GM12878 (cell line): ENCODE measurements at regions not wholly inside any gene's neighbourhood (a gene's known extent, or its start where the extent isn't known, plus 50 kb on each side); places are given as distances from the start of the nearest gene placed in this dataset.

Source experiments
- ATAC-seq: fragments of 200-7000 bp; cut with Tn5 transposase; 3 replicates; pipeline ENCODE4 v1.9.1; 2020; ENCODE audit warnings: mild to moderate bottlenecking, moderate library complexity
- BruUV-seq: library from RNA; stranded (reverse); fragments of 400-500 nt; replicated peaks from 2 replicates; lab custom pipeline; 2021; lab: Mats Ljungman, UMichigan
- CTCF ChIA-PET: fragments of 300-600 bp; sonication (Branson Sonifier 250); formaldehyde crosslinking; extraction: SDS; loops from one replicate; lab custom pipeline; 2021; ENCODE audit warnings: inconsistent platforms; lab: Yijun Ruan, JAX
- POLR2A ChIA-PET: fragments of 350-600 bp; formaldehyde crosslinking; extraction: SDS; loops from one replicate; lab custom pipeline; 2021; ENCODE audit warnings: inconsistent platforms; lab: Charles Lee
- RAD21 ChIA-PET: fragments of 300-600 bp; sonication (Branson Sonifier 250); formaldehyde crosslinking; loops from one replicate; lab custom pipeline; 2023; ENCODE audit warnings: antibody characterized with exemption; ENCODE audit not compliant: unreplicated experiment; lab: Charles Lee
- SMC1A ChIA-PET: fragments of 300-600 bp; sonication (Branson Sonifier 250); formaldehyde crosslinking; loops from one replicate; lab custom pipeline; 2023; ENCODE audit not compliant: unreplicated experiment, uncharacterized antibody; lab: Charles Lee
- DNase-seq: peaks from one replicate; pipeline ENCODE4 v3.0.0-alpha.2; 2011; ENCODE audit warnings: low read depth, low spot score
- FAIRE-seq: peaks from 3 replicates; lab custom pipeline; 2011; peaks lifted over from hg19 to GRCh38; lab: Jason Lieb, UNC
- H2AFZ ChIP-seq: 2 replicates; pipeline ENCODE4 v1.6.0; 2011; ENCODE audit warnings: low read depth, low read length, control low read depth; ENCODE audit not compliant: control insufficient read depth
- H3K27ac ChIP-seq: 2 replicates; pipeline ENCODE4 v1.5.1; 2011; ENCODE audit warnings: control low read depth; ENCODE audit not compliant: control insufficient read depth, insufficient read depth
- H3K27me3 ChIP-seq, 2 experiments: replicated peaks in 1 of 2; 2 replicates each; pipeline versions ENCODE4 v1.6.0 to v1.6.1; 2011; ENCODE audit warnings: low read length in 1 of 2; ENCODE audit not compliant: control insufficient read depth in 2 of 2, insufficient read depth in 2 of 2
- H3K36me3 ChIP-seq, 2 experiments: 2 replicates each; pipeline ENCODE4 v1.5.1; 2011; ENCODE audit warnings: low read length in 1 of 2; ENCODE audit not compliant: control insufficient read depth in 2 of 2, insufficient read depth in 2 of 2
- H3K4me1 ChIP-seq: 2 replicates; pipeline ENCODE4 v1.6.1; 2011; ENCODE audit warnings: mild to moderate bottlenecking, low read length, moderate library complexity, mixed read lengths; ENCODE audit not compliant: control insufficient read depth, insufficient read depth
- H3K4me2 ChIP-seq: 2 replicates; pipeline ENCODE4 v1.6.0; 2011; ENCODE audit warnings: control low read depth; ENCODE audit not compliant: control insufficient read depth, insufficient read depth
- H3K4me3 ChIP-seq: fragments of 200-600 bp; sonication (generic); 2 replicates; pipeline ENCODE4 v1.5.1; 2016
- H3K79me2 ChIP-seq: 2 replicates; pipeline ENCODE4 v1.6.0; 2011; ENCODE audit warnings: low read length; ENCODE audit not compliant: control insufficient read depth, insufficient read depth
- H3K9ac ChIP-seq: 2 replicates; pipeline ENCODE4 v1.8.0; 2011; ENCODE audit warnings: low read length, control low read depth, mixed read lengths; ENCODE audit not compliant: control insufficient read depth, insufficient read depth
- H3K9me3 ChIP-seq: replicated peaks from 3 replicates; pipeline ENCODE4 v1.5.1; 2011; ENCODE audit warnings: mild to moderate bottlenecking, low read length; ENCODE audit not compliant: control insufficient read depth, insufficient read depth
- H4K20me1 ChIP-seq: 2 replicates; pipeline ENCODE4 v1.6.0; 2011; ENCODE audit not compliant: control insufficient read depth, insufficient read depth
- ATF3 ChIP-seq: IDR thresholded peaks from 2 replicates; pipeline ENCODE4 v1.6.1; 2011; ENCODE audit warnings: low read depth, mild to moderate bottlenecking, low read length, moderate library complexity, borderline replicate concordance; ENCODE audit errors: extremely low read depth
- BRCA1 ChIP-seq: IDR thresholded peaks from 2 replicates; pipeline ENCODE4 v1.6.1; 2011; ENCODE audit warnings: low read depth, low read length, improper control_type of control experiment
- CHD1 ChIP-seq: IDR thresholded peaks from 2 replicates; pipeline ENCODE4 v1.6.1; 2012; ENCODE audit warnings: low read depth, low read length, improper control_type of control experiment
- IRF4 ChIP-seq: IDR thresholded peaks from 2 replicates; pipeline ENCODE4 v1.6.1; 2011; ENCODE audit warnings: low read depth, low read length
- IRF5 ChIP-seq: fragments of 450-650 bp; IDR thresholded peaks from 2 replicates; pipeline ENCODE4 v1.6.1; 2017; ENCODE audit warnings: borderline replicate concordance
- JUND ChIP-seq: IDR thresholded peaks from 2 replicates; pipeline ENCODE4 v1.6.1; 2012; ENCODE audit warnings: low read depth, mild to moderate bottlenecking, low read length, improper control_type of control experiment, moderate library complexity
- NFIC ChIP-seq: IDR thresholded peaks from 2 replicates; pipeline ENCODE4 v1.6.1; 2012; ENCODE audit warnings: low read depth, mild to moderate bottlenecking, inconsistent platforms, low read length, moderate library complexity
- NR2C2 ChIP-seq: IDR thresholded peaks from 2 replicates; pipeline ENCODE4 v1.6.1; 2011; ENCODE audit warnings: borderline replicate concordance, low read depth; ENCODE audit not compliant: control insufficient read depth, insufficient read length
- PML ChIP-seq: IDR thresholded peaks from 2 replicates; pipeline ENCODE4 v1.6.1; 2012; ENCODE audit warnings: low read length, inconsistent platforms
- PRDM15 ChIP-seq: fragments of 450-650 bp; formaldehyde crosslinking; IDR thresholded peaks from 2 replicates; pipeline ENCODE4 v1.4.0; 2020; ENCODE audit warnings: mild to moderate bottlenecking, moderate library complexity
- RAD21 ChIP-seq: IDR thresholded peaks from 2 replicates; pipeline ENCODE4 v1.6.1; 2011; ENCODE audit warnings: mild to moderate bottlenecking, low read depth, low read length, moderate library complexity; ENCODE audit not compliant: insufficient read depth
- SUZ12 ChIP-seq: fragments of 200-600 bp; sonication (generic); IDR thresholded peaks from one replicate; pipeline ENCODE4 v1.6.1; 2018; ENCODE audit warnings: antibody characterized with exemption, mild to moderate bottlenecking; ENCODE audit not compliant: unreplicated experiment
- ZZZ3 ChIP-seq: IDR thresholded peaks from 2 replicates; pipeline ENCODE4 v1.6.1; 2011; ENCODE audit warnings: low read depth; ENCODE audit not compliant: control insufficient read depth, insufficient read length
- WGBS: methylation state at CpG from one replicate; pipeline ENCODE4 v1.1.6; 2016; ENCODE audit warnings: low lambda C conversion rate; ENCODE audit not compliant: insufficient replicate concordance, insufficient coverage; ENCODE audit errors: missing lambda C conversion rate; 5-methylcytosine and 5-hydroxymethylcytosine counted together
- in situ Hi-C: fragments of 300-500 bp; cut with MboI; formaldehyde crosslinking; loops from 9 replicates; pipeline ENCODE4 v1.14.3; 2018; ENCODE audit warnings: mixed read lengths
- intact Hi-C: fragments of 100-400 bp; cut with micrococcal nuclease; formaldehyde crosslinking; loops from one replicate; pipeline ENCODE4 v1.14.2; 2022; ENCODE audit not compliant: unreplicated experiment

- ATAC-seq = no peak
- Histone ChIP-seq H4K20me1 (no peaks in the 10 kb centered on the region), H3K4me2 (no peak overlapping the region), H3K79me2 (no peaks in the 10 kb centered on the region), H3K9me3 (no peaks in the 10 kb centered on the region), H3K4me3 (no peak overlapping the region), H3K4me1 (no peaks in the 10 kb centered on the region), H3K27me3 (no peaks in the 10 kb centered on the region), H3K36me3 (no peaks in the 10 kb centered on the region), H3K27ac (no peak overlapping the region), H3K9ac (no peak overlapping the region), H2AFZ (no peak overlapping the region)
- WGBS = 16% methylated on average over 4 of the region's 4 CpGs
- TF ChIP-seq ZZZ3 (no peak), RAD21 (no peak), PRDM15 (no peak)
- in situ Hi-C loops = no loop called here
- ChIA-PET CTCF (interaction anchor here (0.7 kb wide), 1 partner anchor 528 kb away, joined by 3 read pairs; no protein-coding TSS in a partner anchor), POLR2A (interaction anchor here (0.6 kb wide), 1 partner anchor 19 kb away, joined by 4 read pairs; no protein-coding TSS in a partner anchor), RAD21 (no interaction called here), SMC1A (no interaction called here)
- no peak for FAIRE-seq
- BruUV-seq = no TSS peak
- intact Hi-C loops = no loop called here
- DNase-seq = no peak
Observed at GRCh38 chr7:153912211-153912610, 140.0 kb upstream of the DPP6 start.

GRCh38 chr7:153920126-153920525 is 132.1 kb upstream of the DPP6 start:
- Histone ChIP-seq H3K4me3 (no peak overlapping the region), H2AFZ (no peak overlapping the region), H3K4me2 (no peak overlapping the region), H3K36me3 (no peaks in the 10 kb centered on the region), H3K27me3 (no peaks in the 10 kb centered on the region), H3K9ac (no peak overlapping the region), H3K79me2 (no peaks in the 10 kb centered on the region), H3K4me1 (no peaks in the 10 kb centered on the region), H3K27ac (no peak overlapping the region), H4K20me1 (no peaks in the 10 kb centered on the region), H3K9me3 (no peaks in the 10 kb centered on the region)
- WGBS = 43% methylated on average over 5 of the region's 5 CpGs
- intact Hi-C loops (no loop called here), in situ Hi-C loops (no loop called here)
- no peak for FAIRE-seq
- BruUV-seq = no TSS peak
- no peak for ATAC-seq
- SMC1A ChIA-PET = no interaction called here
- CTCF ChIA-PET = no interaction called here
- DNase-seq = no peak
- POLR2A ChIA-PET = no interaction called here
- RAD21 ChIA-PET = interaction anchor here (0.6 kb wide), 1 partner anchor 738 kb away, joined by 3 read pairs; no protein-coding TSS in a partner anchor
- TF ChIP-seq NR2C2 (no peak), CHD1 (no peak), JUND (no peak), BRCA1 (no peak), PML (no peak), IRF4 (no peak), NFIC (no peak), SUZ12 (no peak), IRF5 (no peak), ATF3 (no peak)
